Uterus (tissue), 2 donors: ENCODE measurements at regions not wholly inside any gene's neighbourhood (a gene's known extent, or its start where the extent isn't known, plus 50 kb on each side); places are given as distances from the start of the nearest gene placed in this dataset.

Experiments used
- POLR2A ChIP-seq, 2 donors: fragments of 450-650 bp; IDR thresholded peaks; one replicate each; pipeline ENCODE4 v1.6.1; 2016; ENCODE audit warnings: antibody characterized with exemption in 2 of 2, mild to moderate bottlenecking in 1 of 2, moderate library complexity in 1 of 2
- TF ChIP-seq, protein P1 (sequence below), 4 experiments: fragments of 200-600 bp in 2 of 4; fragments of 450-650 bp in 2 of 4; sonication (generic) in 2 of 4; IDR thresholded peaks; one replicate each; pipeline ENCODE4 v1.5.1; 2016 to 2019; ENCODE audit warnings: antibody characterized with exemption in 4 of 4, mild to moderate bottlenecking in 2 of 4, moderate library complexity in 1 of 4

DNA sequence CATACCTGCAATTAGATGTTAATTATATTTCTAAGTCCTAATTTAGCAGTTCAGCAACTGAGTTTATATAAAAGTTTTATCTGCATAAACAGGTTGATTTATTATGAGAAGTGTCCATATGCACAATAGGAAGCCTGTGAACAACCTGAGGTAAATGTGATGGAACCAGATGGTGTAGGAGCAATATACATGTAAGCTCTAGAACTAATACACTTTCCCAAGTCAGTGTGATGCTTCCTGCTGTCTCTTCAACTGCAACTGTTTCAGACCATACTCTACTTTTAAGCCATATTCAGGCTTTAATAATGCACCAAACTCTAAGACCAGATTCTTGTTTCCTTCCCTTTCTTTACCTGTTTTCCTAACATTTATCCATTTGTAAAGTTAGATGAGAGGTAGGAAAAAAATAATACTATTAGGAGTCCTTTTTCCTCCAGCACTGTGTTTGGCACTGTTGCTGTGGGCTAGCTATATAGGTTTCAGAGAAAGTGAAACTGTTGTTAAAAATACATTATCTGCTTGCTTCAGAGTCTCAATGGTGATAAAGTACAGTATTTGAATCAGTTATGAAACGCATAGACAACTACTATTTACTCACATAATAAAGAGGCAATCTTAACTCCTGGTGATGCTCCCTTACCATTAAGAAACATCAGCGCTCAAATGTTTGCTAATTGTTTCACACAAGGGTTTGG is 1009.3 kb downstream of the GRIK2 start:
- TF ChIP-seq, protein P1, sequence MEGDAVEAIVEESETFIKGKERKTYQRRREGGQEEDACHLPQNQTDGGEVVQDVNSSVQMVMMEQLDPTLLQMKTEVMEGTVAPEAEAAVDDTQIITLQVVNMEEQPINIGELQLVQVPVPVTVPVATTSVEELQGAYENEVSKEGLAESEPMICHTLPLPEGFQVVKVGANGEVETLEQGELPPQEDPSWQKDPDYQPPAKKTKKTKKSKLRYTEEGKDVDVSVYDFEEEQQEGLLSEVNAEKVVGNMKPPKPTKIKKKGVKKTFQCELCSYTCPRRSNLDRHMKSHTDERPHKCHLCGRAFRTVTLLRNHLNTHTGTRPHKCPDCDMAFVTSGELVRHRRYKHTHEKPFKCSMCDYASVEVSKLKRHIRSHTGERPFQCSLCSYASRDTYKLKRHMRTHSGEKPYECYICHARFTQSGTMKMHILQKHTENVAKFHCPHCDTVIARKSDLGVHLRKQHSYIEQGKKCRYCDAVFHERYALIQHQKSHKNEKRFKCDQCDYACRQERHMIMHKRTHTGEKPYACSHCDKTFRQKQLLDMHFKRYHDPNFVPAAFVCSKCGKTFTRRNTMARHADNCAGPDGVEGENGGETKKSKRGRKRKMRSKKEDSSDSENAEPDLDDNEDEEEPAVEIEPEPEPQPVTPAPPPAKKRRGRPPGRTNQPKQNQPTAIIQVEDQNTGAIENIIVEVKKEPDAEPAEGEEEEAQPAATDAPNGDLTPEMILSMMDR (IDR thresholded peaks at IDR 0.05) = no peak
- TF ChIP-seq POLR2A (IDR thresholded peaks at IDR 0.05) = no peak
